ENCODE measurements at regions not wholly inside any gene's neighbourhood (a gene's known extent, or its start where the extent isn't known, plus 50 kb on each side); places are given as distances from the start of the nearest gene placed in this dataset.

GRCh38 chr7:153588586-153588985, 463.6 kb upstream of the DPP6 start:
- intact Hi-C loops (cut with DNase I; ENCODE audit: low total_unique reads): no loop called here
- H3K27me3 ChIP-seq (replicated peaks in 1 of 7): no peaks in the 10 kb centered on the region
- no peak for DNase-seq
- no peaks in the 10 kb centered on the region for H3K4me1 ChIP-seq
- TF ChIP-seq POLR2AphosphoS5 (IDR thresholded peaks at IDR 0.05): no peak
- H3K4me3 ChIP-seq: no peak overlapping the region
- no peaks in the 10 kb centered on the region for H3K36me3 ChIP-seq
- peaks cover 0 to 55% (median 2%) of the 10 kb centered on the region in 8 donors for H3K9me3 ChIP-seq
- H3K27ac ChIP-seq: peak overlapping the region in 3 of 8 donors; percentile 9 to 32 (median 10)
- 68 to 78% (median 77%) methylated on average over 5 of the region's 5 CpGs for WGBS, 5 donors

DNA sequence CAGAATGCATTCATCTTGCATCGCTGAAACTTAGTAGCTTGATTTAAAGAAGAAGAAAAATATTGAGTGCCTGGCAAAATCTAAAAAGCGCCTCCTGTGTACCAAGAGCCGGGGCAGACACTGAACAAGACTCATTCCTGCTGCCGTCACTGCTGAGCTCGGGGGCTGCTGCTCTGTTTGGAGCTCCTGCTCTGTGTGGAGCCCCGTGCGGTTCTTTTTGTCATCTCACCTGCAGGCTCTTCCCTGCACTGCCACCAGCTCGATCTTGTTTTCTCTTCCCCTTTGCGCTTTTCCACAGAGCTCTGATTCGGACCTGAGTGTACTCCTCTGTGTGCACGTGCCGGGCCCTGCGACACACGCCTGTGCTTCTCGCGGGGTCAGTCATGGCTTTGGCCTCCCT, 462.1 kb upstream of the DPP6 start:
- Histone ChIP-seq H3K27ac (no peak overlapping the region), H3K4me1 (no peaks in the 10 kb centered on the region), H3K27me3 (replicated peaks in 1 of 7) (no peaks in the 10 kb centered on the region), H3K36me3 (no peaks in the 10 kb centered on the region), H3K9me3 (peaks cover 0 to 45% (median 4%) of the 10 kb centered on the region in 8 donors), H3K4me3 (no peak overlapping the region)
- intact Hi-C loops (cut with DNase I; ENCODE audit: low total_unique reads): no loop called here
- WGBS, 5 donors: 78 to 86% (median 83%) methylated on average over 16 of the region's 16 CpGs
- TF ChIP-seq POLR2AphosphoS5 (IDR thresholded peaks at IDR 0.05) (no peak), CTCF (IDR thresholded peaks at IDR 0.05 in 8 of 11, conservative IDR thresholded peaks at IDR 0.05 in 3 of 11) (no peak), POLR2A (IDR thresholded peaks at IDR 0.05) (no peak)
- DNase-seq: no peak

DNA sequence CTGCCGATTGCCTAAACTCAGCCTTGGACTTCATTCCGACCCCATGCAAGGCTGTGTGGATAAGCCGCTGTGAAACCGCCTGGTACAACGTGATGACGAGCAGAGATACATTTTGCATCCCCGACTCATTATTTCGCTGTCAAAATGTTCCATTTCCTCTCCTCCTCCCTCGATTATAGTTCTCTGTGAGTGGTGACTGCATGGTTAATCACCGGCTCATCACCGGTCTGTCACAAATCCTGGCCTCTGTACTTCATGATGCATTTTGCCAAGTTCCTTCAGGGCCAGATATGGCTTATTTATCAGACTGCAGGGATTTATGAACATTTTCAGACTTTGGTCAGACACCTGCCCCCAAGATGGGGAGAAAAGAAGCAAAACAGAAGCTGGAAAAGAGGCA, 461.6 kb upstream of the DPP6 start:
- no peaks in the 10 kb centered on the region for H3K4me1 ChIP-seq
- no peak overlapping the region for H3K27ac ChIP-seq
- DNase-seq: no peak
- H3K36me3 ChIP-seq: no peaks in the 10 kb centered on the region
- peaks cover 0 to 45% (median 3%) of the 10 kb centered on the region in 8 donors for H3K9me3 ChIP-seq
- WGBS, 5 donors: 84 to 92% (median 90%) methylated on average over 11 of the region's 11 CpGs
- intact Hi-C loops (cut with DNase I; ENCODE audit: low total_unique reads): no loop called here
- TF ChIP-seq CTCF (IDR thresholded peaks at IDR 0.05 in 8 of 11, conservative IDR thresholded peaks at IDR 0.05 in 3 of 11) (no peak), POLR2AphosphoS5 (IDR thresholded peaks at IDR 0.05) (no peak), POLR2A (IDR thresholded peaks at IDR 0.05) (no peak)
- H3K4me3 ChIP-seq: no peak overlapping the region
- H3K27me3 ChIP-seq (replicated peaks in 1 of 7): no peaks in the 10 kb centered on the region

GRCh38 chr7:153607354-153607753, 444.8 kb upstream of the DPP6 start:
- H3K36me3 ChIP-seq: no peaks in the 10 kb centered on the region
- H3K4me3 ChIP-seq: no peak overlapping the region
- no peaks in the 10 kb centered on the region for H3K4me1 ChIP-seq
- no peak for DNase-seq
- WGBS, 5 donors: 63 to 72% (median 67%) methylated on average over 3 of the region's 3 CpGs
- intact Hi-C loops (cut with DNase I; ENCODE audit: low total_unique reads): no loop called here
- no peaks in the 10 kb centered on the region for H3K27me3 ChIP-seq (replicated peaks in 1 of 7)
- no peak for TF ChIP-seq POLR2A (IDR thresholded peaks at IDR 0.05)
- no peak for TF ChIP-seq POLR2AphosphoS5 (IDR thresholded peaks at IDR 0.05)
- TF ChIP-seq CTCF (IDR thresholded peaks at IDR 0.05 in 8 of 11, conservative IDR thresholded peaks at IDR 0.05 in 3 of 11): no peak
- peaks cover 0 to 28% (median 11%) of the 10 kb centered on the region in 8 donors for H3K9me3 ChIP-seq
- no peak overlapping the region for H3K27ac ChIP-seq

All from spleen (tissue), 11 donors.